CD1c-positive myeloid dendritic cell (primary cell): ENCODE measurements at regions not wholly inside any gene's neighbourhood (a gene's known extent, or its start where the extent isn't known, plus 50 kb on each side); places are given as distances from the start of the nearest gene placed in this dataset.
"Not testable (repeated sequence)": the region's sequence is repeated elsewhere in the genome, so short reads cannot be mapped to it uniquely, and the experiment has no call there.

Source experiments
- DNase-seq: peaks from one replicate; pipeline ENCODE4 v3.0.0-alpha.2; 2016; ENCODE audit errors: extremely low spot score

GRCh38 chr1:185439727-185440415 is 122.8 kb upstream of the IVNS1ABP start:
- DNase-seq: peak; percentile 91

- peak; percentile 30 for DNase-seq
Measured at GRCh38 chr1:185438936-185439335, 121.9 kb upstream of the IVNS1ABP start.

- DNase-seq: no peak
Measured at GRCh38 chr1:185435696-185436379, 118.8 kb upstream of the IVNS1ABP start.

- DNase-seq: no peak
Measured at GRCh38 chr1:185434721-185435120, 117.7 kb upstream of the IVNS1ABP start.

GRCh38 chr1:185433667-185434066 is 116.6 kb upstream of the IVNS1ABP start:
- no peak for DNase-seq

DNA sequence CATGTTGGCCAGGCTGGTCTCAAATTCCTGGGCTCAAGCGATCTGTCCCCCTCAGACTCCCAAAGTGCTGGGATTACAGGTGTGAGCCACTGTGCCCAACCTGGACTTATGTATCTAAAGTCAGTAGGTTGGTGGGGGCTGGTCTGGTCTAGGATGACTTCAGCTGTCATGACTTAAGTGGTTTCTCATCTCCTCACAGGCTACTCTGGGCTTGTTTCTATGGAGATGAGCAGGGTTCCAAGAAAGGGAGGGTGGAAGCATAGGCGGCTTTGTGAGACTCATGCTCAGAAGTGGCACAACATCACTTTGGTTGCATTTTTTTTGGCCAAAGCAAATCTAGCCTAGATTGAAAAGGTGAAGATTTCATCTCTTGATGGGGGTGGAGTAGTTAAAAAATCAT is 115.9 kb upstream of the IVNS1ABP start:
- DNase-seq: no peak

DNA sequence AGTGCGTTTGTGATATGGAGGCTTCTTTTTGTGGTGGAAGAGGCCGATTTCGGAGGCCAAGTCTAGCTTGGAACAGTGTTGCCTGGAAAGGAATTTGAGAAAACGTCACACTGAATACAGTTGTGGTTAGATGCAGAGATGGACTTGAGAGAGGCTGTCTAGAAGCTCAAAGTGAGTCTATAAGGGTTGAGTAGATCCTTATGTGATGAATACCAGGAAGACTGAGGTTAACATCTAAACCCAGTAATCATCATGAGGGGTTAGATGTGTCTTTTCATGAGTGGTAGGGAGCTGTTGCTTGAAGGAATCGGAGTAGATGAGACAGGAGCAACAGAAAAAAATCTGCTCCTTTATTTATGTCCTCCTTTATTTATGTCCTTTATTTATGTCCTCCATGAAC is 114.6 kb upstream of the IVNS1ABP start:
- no peak for DNase-seq

GRCh38 chr1:185429668-185430067 is 112.6 kb upstream of the IVNS1ABP start:
- DNase-seq: not testable (repeated sequence)

DNA sequence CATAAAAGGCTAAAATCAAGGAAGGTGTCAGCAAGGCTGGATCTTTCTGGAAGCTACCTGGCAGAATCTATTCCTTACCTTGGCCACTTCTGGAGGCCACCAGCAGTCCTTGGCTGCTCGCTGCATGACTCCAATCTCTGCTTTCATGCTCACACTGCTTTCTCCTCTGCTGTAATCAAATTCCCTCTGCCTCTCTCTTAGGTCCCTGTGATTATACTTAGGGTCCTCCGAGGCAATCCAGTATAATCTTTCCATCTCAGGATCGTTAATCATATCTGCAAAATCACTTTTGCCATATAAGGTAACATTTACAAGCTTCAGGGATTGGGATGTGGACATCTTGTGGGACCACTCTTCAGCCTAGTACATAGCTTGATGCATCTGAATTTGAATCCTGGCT is 110.7 kb upstream of the IVNS1ABP start:
- no peak for DNase-seq

DNA sequence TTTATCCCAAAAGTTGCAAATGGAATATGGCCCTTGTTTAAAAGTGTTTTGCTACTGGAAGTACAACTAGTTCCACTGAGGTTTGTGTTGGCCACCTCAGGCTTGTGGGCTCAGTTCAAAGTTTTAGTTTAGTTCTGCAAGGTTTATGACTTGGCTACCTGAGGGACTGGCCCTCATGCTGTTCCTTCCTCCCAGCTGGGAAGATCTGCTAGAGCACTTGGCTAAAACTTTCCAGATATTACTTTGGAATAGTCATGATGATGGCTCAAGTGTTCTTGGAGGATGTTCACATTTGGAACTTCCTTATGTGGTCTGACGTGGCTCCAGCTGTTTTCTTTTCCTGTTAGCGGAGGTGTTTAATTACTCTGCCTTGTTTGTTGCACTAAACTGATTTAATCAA is 110.2 kb upstream of the IVNS1ABP start:
- peak; percentile 24 for DNase-seq

- no peak for DNase-seq
Measured at GRCh38 chr1:185426848-185427247, 109.8 kb upstream of the IVNS1ABP start.

DNA sequence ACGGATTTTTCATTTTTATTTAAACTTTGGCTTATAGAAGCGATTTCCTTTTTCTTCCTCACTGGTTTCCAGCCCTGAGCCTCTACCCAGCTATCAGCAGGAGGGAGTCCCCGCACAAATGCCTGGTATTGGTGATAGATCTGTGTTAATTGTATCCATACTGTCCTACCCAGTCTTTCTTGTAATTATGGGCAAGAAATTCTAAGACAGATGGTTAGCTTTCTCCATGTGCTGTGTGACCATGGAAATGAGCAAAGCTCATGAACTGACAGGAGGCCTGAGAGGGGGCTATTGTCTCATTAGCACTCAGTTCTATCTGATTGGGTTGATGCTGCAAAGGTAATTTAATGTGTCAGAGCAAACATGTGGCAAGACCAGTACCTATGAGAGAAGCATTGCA is 108.1 kb upstream of the IVNS1ABP start:
- DNase-seq: no peak

GRCh38 chr1:185421485-185422107 is 104.6 kb upstream of the IVNS1ABP start:
- no peak for DNase-seq

DNA sequence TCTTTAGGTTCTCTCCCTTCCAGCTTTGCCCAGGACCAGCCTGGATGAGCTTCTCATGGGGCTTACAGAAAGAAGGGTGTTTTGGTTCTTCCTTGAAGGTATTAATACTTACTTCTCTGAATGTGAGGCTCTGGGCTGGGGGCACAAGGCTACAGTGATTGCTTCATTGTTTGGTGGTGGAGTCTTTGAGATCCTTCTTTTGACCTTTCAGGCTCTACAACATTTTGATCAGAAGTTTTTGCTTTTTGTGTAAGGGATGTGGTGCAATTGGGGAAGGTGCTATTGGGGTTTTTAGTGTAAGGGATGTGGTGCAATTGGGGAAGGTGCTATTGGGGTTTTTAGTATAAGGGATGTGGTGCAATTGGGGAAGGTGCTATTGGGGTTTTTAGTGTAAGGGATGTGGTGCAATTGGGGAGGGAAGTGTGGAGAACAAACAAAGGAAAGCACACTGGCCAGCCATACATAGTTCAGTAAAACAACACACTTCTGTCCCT is 103.6 kb upstream of the IVNS1ABP start:
- no peak for DNase-seq

DNA sequence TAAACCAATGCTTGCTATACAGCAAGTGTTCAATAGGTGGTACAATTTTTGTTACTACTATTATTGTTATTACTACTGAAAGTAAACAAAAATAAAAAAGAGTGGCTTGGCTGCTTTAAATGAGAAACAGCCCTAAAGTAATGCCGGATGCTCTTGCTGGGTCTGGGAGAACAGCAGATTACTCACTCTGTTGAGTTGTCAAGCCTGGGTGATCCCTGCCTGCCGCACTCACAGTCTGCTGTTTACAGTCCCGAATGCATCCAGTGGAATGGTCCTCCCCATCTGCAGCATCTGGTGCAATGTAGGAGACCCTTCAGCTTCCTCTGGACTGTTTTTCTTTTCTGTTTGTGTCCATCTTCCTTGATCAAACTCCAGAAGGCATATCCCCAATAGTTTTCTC is 102.7 kb upstream of the IVNS1ABP start:
- DNase-seq: no peak

DNA sequence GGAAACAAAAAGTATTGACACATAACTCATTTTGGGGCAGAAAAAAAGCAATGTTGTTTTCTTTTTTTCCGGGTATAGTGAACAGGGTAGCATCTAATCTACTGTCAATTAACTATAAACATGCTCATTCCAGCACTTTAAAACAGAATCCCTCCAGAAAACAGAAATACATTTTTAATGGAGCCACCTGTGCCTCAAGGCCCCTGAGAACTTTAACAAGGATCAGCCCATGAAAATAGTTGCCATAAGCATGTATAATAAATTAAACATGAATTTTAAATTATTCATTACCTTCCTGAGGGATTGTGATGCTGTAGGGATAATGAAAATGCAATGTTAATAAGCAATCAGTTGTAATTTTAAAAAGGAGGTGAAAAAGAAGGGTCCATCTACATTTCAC is 101.4 kb upstream of the IVNS1ABP start:
- DNase-seq: no peak

DNA sequence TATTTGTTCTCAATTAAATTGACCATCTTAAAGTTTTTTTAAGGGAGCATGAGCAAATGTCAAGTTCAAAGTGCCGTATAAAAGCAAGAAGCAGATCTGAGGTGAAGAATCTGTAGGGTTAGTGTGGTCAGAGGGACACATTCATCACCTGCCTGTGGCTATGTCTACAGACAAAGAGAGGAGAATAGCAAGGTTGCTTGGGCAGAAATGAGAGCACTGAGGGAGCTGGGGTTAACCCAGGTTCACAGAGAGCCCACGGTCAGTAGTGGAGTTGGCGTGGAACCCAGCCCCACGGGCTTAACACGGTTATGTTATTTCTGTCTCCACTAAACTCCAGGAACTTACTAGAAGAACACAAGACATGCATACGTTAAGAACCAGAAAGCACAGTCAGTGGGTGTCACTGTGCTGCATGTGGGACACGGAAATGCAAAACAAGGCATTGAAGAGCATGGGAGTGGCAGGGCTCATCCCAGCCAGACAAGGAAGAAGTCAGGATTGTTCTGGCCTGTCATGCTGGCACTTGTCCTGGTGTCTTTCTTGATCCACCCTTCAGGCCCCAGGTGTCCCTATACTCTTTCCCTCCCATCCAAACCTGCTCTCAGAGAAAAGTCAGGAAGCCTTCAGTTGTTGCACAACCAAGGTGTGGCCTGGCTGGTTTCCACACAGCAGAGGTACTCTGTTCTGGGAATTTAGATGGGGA is 95.5 kb upstream of the IVNS1ABP start:
- no peak for DNase-seq

GRCh38 chr1:185409763-185410528 is 92.9 kb upstream of the IVNS1ABP start:
- DNase-seq: no peak

GRCh38 chr1:185409345-185409744 is 92.3 kb upstream of the IVNS1ABP start:
- no peak for DNase-seq

- DNase-seq: peak; percentile 19
Measured at GRCh38 chr1:185408700-185409270, 91.7 kb upstream of the IVNS1ABP start.

- no peak for DNase-seq
Measured at GRCh38 chr1:185406691-185407009, 89.6 kb upstream of the IVNS1ABP start.
